GM23338 (cell line): ENCODE measurements at regions not wholly inside any gene's neighbourhood (a gene's known extent, or its start where the extent isn't known, plus 50 kb on each side); places are given as distances from the start of the nearest gene placed in this dataset.

Experiments
- ATAC-seq: fragments of 200-7000 bp; cut with Tn5 transposase; 3 replicates; pipeline ENCODE4 v1.9.1; 2020
- DNase-seq: peaks from one replicate; pipeline ENCODE4 v3.0.0-alpha.2; 2015; ENCODE audit warnings: low spot score
- H2AFZ ChIP-seq: fragments of 200-600 bp; sonication (generic); 2 replicates; pipeline ENCODE4 v1.8.0; 2016; ENCODE audit warnings: antibody characterized with exemption, mild to moderate bottlenecking, moderate library complexity
- H3F3A ChIP-seq: fragments of 200-600 bp; sonication (generic); replicated peaks from 2 replicates; pipeline ENCODE4 v1.8.0; 2017; ENCODE audit warnings: antibody characterized with exemption, mixed run types, low read depth
- H3K27ac ChIP-seq: fragments of 200-600 bp; sonication (generic); 2 replicates; pipeline ENCODE4 v1.6.1; 2016; ENCODE audit warnings: low read depth
- H3K27me3 ChIP-seq: fragments of 200-600 bp; sonication (generic); 2 replicates; pipeline ENCODE4 v1.8.0; 2016; ENCODE audit warnings: mild to moderate bottlenecking, mixed run types, moderate library complexity; ENCODE audit not compliant: insufficient read depth
- H3K36me3 ChIP-seq: fragments of 200-600 bp; sonication (generic); 2 replicates; pipeline ENCODE4 v1.8.0; 2016; ENCODE audit warnings: mild to moderate bottlenecking; ENCODE audit not compliant: insufficient read depth
- H3K4me1 ChIP-seq: fragments of 200-600 bp; sonication (generic); 2 replicates; pipeline ENCODE4 v1.8.0; 2016; ENCODE audit warnings: mild to moderate bottlenecking, moderate library complexity; ENCODE audit not compliant: insufficient read depth
- H3K4me2 ChIP-seq: fragments of 200-600 bp; sonication (generic); 2 replicates; pipeline ENCODE4 v1.7.1; 2017; ENCODE audit warnings: mixed run types
- H3K4me3 ChIP-seq: fragments of 200-600 bp; sonication (generic); 2 replicates; pipeline ENCODE4 v1.6.1; 2016; ENCODE audit warnings: mixed run types
- H3K79me2 ChIP-seq: fragments of 200-600 bp; sonication (generic); replicated peaks from 2 replicates; pipeline ENCODE4 v1.8.0; 2017; ENCODE audit warnings: mild to moderate bottlenecking; ENCODE audit not compliant: insufficient read depth
- H3K9me2 ChIP-seq: fragments of 200-600 bp; sonication (generic); 2 replicates; pipeline ENCODE4 v1.8.0; 2017; ENCODE audit not compliant: insufficient read depth
- H4K20me1 ChIP-seq: fragments of 200-600 bp; sonication (generic); replicated peaks from 2 replicates; pipeline ENCODE4 v1.8.0; 2017; ENCODE audit warnings: mild to moderate bottlenecking; ENCODE audit not compliant: insufficient read depth
- H3K27ac Mint-ChIP-seq: 2 replicates; pipeline ENCODE4 v1.8.0; 2020; ENCODE audit warnings: inconsistent platforms, mild to moderate bottlenecking, moderate library complexity, mixed read lengths
- H3K27me3 Mint-ChIP-seq: 3 replicates; pipeline ENCODE4 v1.8.0; 2022; ENCODE audit warnings: low read depth, mild to moderate bottlenecking, moderate library complexity, mixed read lengths, inconsistent platforms; ENCODE audit not compliant: insufficient read depth, poor library complexity
- H3K36me3 Mint-ChIP-seq: 3 replicates; pipeline ENCODE4 v1.8.0; 2021; ENCODE audit warnings: low read depth, mild to moderate bottlenecking, inconsistent platforms, moderate library complexity, mixed read lengths
- H3K4me1 Mint-ChIP-seq: 3 replicates; pipeline ENCODE4 v1.8.0; 2020; ENCODE audit warnings: mild to moderate bottlenecking, inconsistent platforms, mixed read lengths
- H3K4me3 Mint-ChIP-seq: 3 replicates; pipeline ENCODE4 v1.8.0; 2021; ENCODE audit warnings: moderate library complexity, mild to moderate bottlenecking, inconsistent platforms, mixed read lengths
- H3K9me3 Mint-ChIP-seq: 3 replicates; pipeline ENCODE4 v1.8.0; 2020; ENCODE audit warnings: moderate library complexity, mild to moderate bottlenecking, inconsistent platforms, mixed read lengths
- CREB1 ChIP-seq: fragments of 250-450 bp; sonication (Bioruptor Pico); IDR thresholded peaks from 2 replicates; pipeline ENCODE4 v1.5.0; 2020; ENCODE audit warnings: low read depth, mild to moderate bottlenecking, moderate library complexity
- EZH2 ChIP-seq: fragments of 200-600 bp; sonication (generic); IDR thresholded peaks from one replicate; pipeline ENCODE4 v1.8.0; 2017; ENCODE audit warnings: antibody characterized with exemption, mild to moderate bottlenecking, low read depth; ENCODE audit not compliant: unreplicated experiment
- POLR2AphosphoS5 ChIP-seq: IDR thresholded peaks from 2 replicates; pipeline ENCODE4 v1.6.1; 2016; ENCODE audit warnings: antibody characterized with exemption, low read depth
- STAT1 ChIP-seq: IDR thresholded peaks from one replicate; pipeline ENCODE4 v1.6.1; 2016; ENCODE audit warnings: antibody characterized with exemption; ENCODE audit not compliant: unreplicated experiment
- ZNF331 ChIP-seq: fragments of 250-450 bp; sonication (Bioruptor Pico); IDR thresholded peaks from 2 replicates; pipeline ENCODE4 v1.5.0; 2020; ENCODE audit warnings: low read depth, mild to moderate bottlenecking, moderate library complexity
- TF ChIP-seq, protein P1 (sequence below): IDR thresholded peaks from one replicate; pipeline ENCODE4 v1.6.1; 2018; ENCODE audit warnings: antibody characterized with exemption; ENCODE audit not compliant: unreplicated experiment
- TF ChIP-seq, protein P2 (sequence below), 2 experiments: fragments of 200-600 bp in 1 of 2; sonication (generic) in 1 of 2; conservative IDR thresholded peaks; 2 replicates each; pipeline versions ENCODE4 v1.5.1 to v1.6.1; 2016 to 2017; ENCODE audit warnings: antibody characterized with exemption in 2 of 2, low read depth in 2 of 2, mild to moderate bottlenecking in 2 of 2, moderate library complexity in 1 of 2
- TF ChIP-seq, protein P3 (sequence below): IDR thresholded peaks from 2 replicates; pipeline ENCODE4 v1.6.1; 2016; ENCODE audit warnings: antibody characterized with exemption

DNA sequence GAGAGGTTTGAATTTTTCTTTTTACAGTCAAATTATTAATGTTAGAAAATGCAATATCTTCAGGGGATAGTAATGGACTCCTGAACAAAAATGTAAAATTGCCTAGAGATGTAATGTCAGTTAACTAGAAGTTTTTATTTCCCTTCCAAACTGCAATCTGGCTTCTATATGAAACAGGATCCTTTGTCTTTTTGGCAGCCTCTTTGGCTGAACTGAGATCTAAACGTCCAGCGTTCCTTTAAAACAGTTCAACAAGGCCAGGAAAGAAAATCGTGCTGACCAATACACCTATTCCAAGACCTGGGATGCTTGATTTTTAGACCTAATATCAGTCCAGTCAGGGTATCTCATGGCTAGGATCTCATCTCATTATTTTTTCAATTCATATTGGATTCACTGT lies 245.5 kb downstream of the FIGN start (continued):
- TF ChIP-seq, protein P1, sequence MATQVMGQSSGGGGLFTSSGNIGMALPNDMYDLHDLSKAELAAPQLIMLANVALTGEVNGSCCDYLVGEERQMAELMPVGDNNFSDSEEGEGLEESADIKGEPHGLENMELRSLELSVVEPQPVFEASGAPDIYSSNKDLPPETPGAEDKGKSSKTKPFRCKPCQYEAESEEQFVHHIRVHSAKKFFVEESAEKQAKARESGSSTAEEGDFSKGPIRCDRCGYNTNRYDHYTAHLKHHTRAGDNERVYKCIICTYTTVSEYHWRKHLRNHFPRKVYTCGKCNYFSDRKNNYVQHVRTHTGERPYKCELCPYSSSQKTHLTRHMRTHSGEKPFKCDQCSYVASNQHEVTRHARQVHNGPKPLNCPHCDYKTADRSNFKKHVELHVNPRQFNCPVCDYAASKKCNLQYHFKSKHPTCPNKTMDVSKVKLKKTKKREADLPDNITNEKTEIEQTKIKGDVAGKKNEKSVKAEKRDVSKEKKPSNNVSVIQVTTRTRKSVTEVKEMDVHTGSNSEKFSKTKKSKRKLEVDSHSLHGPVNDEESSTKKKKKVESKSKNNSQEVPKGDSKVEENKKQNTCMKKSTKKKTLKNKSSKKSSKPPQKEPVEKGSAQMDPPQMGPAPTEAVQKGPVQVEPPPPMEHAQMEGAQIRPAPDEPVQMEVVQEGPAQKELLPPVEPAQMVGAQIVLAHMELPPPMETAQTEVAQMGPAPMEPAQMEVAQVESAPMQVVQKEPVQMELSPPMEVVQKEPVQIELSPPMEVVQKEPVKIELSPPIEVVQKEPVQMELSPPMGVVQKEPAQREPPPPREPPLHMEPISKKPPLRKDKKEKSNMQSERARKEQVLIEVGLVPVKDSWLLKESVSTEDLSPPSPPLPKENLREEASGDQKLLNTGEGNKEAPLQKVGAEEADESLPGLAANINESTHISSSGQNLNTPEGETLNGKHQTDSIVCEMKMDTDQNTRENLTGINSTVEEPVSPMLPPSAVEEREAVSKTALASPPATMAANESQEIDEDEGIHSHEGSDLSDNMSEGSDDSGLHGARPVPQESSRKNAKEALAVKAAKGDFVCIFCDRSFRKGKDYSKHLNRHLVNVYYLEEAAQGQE = no peak
- TF ChIP-seq ZNF331 (CRISPR knock-in tag) = no peak
- TF ChIP-seq EZH2 = no peak
- TF ChIP-seq, protein P2, sequence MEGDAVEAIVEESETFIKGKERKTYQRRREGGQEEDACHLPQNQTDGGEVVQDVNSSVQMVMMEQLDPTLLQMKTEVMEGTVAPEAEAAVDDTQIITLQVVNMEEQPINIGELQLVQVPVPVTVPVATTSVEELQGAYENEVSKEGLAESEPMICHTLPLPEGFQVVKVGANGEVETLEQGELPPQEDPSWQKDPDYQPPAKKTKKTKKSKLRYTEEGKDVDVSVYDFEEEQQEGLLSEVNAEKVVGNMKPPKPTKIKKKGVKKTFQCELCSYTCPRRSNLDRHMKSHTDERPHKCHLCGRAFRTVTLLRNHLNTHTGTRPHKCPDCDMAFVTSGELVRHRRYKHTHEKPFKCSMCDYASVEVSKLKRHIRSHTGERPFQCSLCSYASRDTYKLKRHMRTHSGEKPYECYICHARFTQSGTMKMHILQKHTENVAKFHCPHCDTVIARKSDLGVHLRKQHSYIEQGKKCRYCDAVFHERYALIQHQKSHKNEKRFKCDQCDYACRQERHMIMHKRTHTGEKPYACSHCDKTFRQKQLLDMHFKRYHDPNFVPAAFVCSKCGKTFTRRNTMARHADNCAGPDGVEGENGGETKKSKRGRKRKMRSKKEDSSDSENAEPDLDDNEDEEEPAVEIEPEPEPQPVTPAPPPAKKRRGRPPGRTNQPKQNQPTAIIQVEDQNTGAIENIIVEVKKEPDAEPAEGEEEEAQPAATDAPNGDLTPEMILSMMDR (conservative IDR thresholded peaks at IDR 0.05; ENCODE audit: low read depth in 2 of 2) = no peak

DNA sequence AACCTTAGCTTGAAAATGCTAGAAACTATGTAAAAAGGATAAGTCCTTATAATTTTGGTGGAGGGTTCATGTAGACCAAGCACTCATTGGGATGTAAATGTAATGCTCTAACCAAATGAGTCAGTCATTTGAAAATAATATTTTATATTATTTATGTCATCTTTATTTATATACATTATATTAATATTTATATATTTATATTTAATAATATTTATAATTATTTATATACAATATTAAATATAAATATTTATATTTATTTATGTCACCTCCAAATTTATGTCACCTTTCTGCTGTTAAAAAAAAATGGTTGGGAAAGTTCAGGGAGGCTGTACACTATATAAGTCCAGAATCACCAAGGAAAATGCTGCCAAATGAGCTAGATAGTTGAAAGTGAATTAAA lies 254.3 kb downstream of the FIGN start:
- H3K4me3 ChIP-seq = no peak overlapping the region
- H3K4me3 Mint-ChIP-seq = no peak overlapping the region

More for the DNA sequence above, 254.3 kb downstream of the FIGN start:
- Histone ChIP-seq H2AFZ (no peak overlapping the region), H3K79me2 (no peaks in the 10 kb centered on the region), H3K9me2 (no peaks in the 10 kb centered on the region), H3K4me2 (no peak overlapping the region), H3F3A (no peaks in the 10 kb centered on the region), H3K27ac (no peak overlapping the region), H4K20me1 (no peaks in the 10 kb centered on the region), H3K4me1 (no peaks in the 10 kb centered on the region), H3K36me3 (no peaks in the 10 kb centered on the region), H3K27me3 (no peaks in the 10 kb centered on the region)
- DNase-seq (no peak), ATAC-seq (no peak)
- H3K9me3 Mint-ChIP-seq = no peaks in the 10 kb centered on the region
- TF ChIP-seq, protein P3, sequence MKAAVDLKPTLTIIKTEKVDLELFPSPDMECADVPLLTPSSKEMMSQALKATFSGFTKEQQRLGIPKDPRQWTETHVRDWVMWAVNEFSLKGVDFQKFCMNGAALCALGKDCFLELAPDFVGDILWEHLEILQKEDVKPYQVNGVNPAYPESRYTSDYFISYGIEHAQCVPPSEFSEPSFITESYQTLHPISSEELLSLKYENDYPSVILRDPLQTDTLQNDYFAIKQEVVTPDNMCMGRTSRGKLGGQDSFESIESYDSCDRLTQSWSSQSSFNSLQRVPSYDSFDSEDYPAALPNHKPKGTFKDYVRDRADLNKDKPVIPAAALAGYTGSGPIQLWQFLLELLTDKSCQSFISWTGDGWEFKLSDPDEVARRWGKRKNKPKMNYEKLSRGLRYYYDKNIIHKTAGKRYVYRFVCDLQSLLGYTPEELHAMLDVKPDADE = no peak
- TF ChIP-seq, protein P2 (conservative IDR thresholded peaks at IDR 0.05; ENCODE audit: low read depth in 2 of 2) = no peak
- TF ChIP-seq STAT1 (no peak), POLR2AphosphoS5 (no peak), CREB1 (CRISPR knock-in tag) (no peak), EZH2 (no peak)
- H3K4me1 Mint-ChIP-seq = no peaks in the 10 kb centered on the region
- H3K27ac Mint-ChIP-seq = no peak overlapping the region
- H3K27me3 Mint-ChIP-seq = peaks cover 2% of the 10 kb centered on the region
- no peaks in the 10 kb centered on the region for H3K36me3 Mint-ChIP-seq
